Caco-2 (cell line): ENCODE measurements at regions not wholly inside any gene's neighbourhood (a gene's known extent, or its start where the extent isn't known, plus 50 kb on each side); places are given as distances from the start of the nearest gene placed in this dataset.

Experiments
- BruUV-seq: library from RNA; stranded (reverse); fragments of 400-500 nt; replicated peaks from 2 replicates; lab custom pipeline; 2021; lab: Mats Ljungman, UMichigan
- CTCF ChIA-PET: fragments of 300-600 bp; sonication (Branson Sonifier 250); formaldehyde crosslinking; loops from one replicate; lab custom pipeline; 2022; ENCODE audit warnings: antibody characterized with exemption; lab: Charles Lee
- POLR2A ChIA-PET: fragments of 300-600 bp; sonication (Branson Sonifier 250); formaldehyde crosslinking; loops from one replicate; lab custom pipeline; 2022; ENCODE audit warnings: antibody characterized with exemption; lab: Charles Lee
- DNase-seq, 2 experiments: peaks; one replicate each; pipeline versions ENCODE4 v3.0.0 to v3.0.0-alpha.2; 2020 to 2022
- H3K27me3 ChIP-seq: replicated peaks from 2 replicates; pipeline ENCODE4 v1.6.0; 2011; ENCODE audit warnings: low read length; ENCODE audit not compliant: control insufficient read depth, insufficient read depth
- H3K36me3 ChIP-seq: 2 replicates; pipeline ENCODE4 v1.5.1; 2011; ENCODE audit warnings: low read length; ENCODE audit not compliant: control insufficient read depth, insufficient read depth
- H3K4me1 ChIP-seq: fragments of 250-450 bp; sonication (Bioruptor Pico); 2 replicates; pipeline ENCODE4 v1.5.1; 2020; ENCODE audit warnings: mild to moderate bottlenecking
- H3K4me3 ChIP-seq: 2 replicates; pipeline ENCODE4 v1.5.1; 2011; ENCODE audit warnings: low read depth, mild to moderate bottlenecking, control low read depth, low read length
- H3K9me3 ChIP-seq: fragments of 250-450 bp; sonication (Bioruptor Pico); 2 replicates; pipeline ENCODE4 v1.5.1; 2020; ENCODE audit warnings: mild to moderate bottlenecking, moderate library complexity
- H3K27ac Mint-ChIP-seq: one replicate; pipeline ENCODE4 v1.8.0; 2022; ENCODE audit warnings: mixed read lengths; ENCODE audit not compliant: unreplicated experiment
- H3K27me3 Mint-ChIP-seq: one replicate; pipeline ENCODE4 v1.8.0; 2022; ENCODE audit warnings: mixed read lengths; ENCODE audit not compliant: insufficient read depth, unreplicated experiment
- H3K36me3 Mint-ChIP-seq: one replicate; pipeline ENCODE4 v1.8.0; 2022; ENCODE audit warnings: mild to moderate bottlenecking, mixed read lengths; ENCODE audit not compliant: insufficient read depth, unreplicated experiment
- H3K4me1 Mint-ChIP-seq: one replicate; pipeline ENCODE4 v1.8.0; 2022; ENCODE audit warnings: low read depth, mixed read lengths; ENCODE audit not compliant: unreplicated experiment
- H3K4me3 Mint-ChIP-seq: one replicate; pipeline ENCODE4 v1.8.0; 2022; ENCODE audit warnings: mild to moderate bottlenecking, moderate library complexity, mixed read lengths; ENCODE audit not compliant: unreplicated experiment
- H3K9me3 Mint-ChIP-seq: one replicate; pipeline ENCODE4 v1.8.0; 2022; ENCODE audit warnings: mixed read lengths; ENCODE audit not compliant: unreplicated experiment
- intact Hi-C: fragments of 100-400 bp; cut with micrococcal nuclease; formaldehyde crosslinking; loops from one replicate; pipeline ENCODE4 v1.10.0; 2022; ENCODE audit not compliant: unreplicated experiment
- TF ChIP-seq, protein P1 (sequence below), 2 experiments: fragments of 200-600 bp in 1 of 2; IDR thresholded peaks; 1 replicate in 1 of 2; 2 replicates in 1 of 2; pipeline versions ENCODE4 v1.5.1 to v1.8.0; 2011 to 2022; ENCODE audit warnings: antibody characterized with exemption in 1 of 2, control low read depth in 1 of 2, inconsistent platforms in 1 of 2, low read depth in 1 of 2, low read length in 1 of 2, mild to moderate bottlenecking in 1 of 2, moderate library complexity in 1 of 2; ENCODE audit not compliant: insufficient read depth in 1 of 2, severe bottlenecking in 1 of 2, unreplicated experiment in 1 of 2

DNA sequence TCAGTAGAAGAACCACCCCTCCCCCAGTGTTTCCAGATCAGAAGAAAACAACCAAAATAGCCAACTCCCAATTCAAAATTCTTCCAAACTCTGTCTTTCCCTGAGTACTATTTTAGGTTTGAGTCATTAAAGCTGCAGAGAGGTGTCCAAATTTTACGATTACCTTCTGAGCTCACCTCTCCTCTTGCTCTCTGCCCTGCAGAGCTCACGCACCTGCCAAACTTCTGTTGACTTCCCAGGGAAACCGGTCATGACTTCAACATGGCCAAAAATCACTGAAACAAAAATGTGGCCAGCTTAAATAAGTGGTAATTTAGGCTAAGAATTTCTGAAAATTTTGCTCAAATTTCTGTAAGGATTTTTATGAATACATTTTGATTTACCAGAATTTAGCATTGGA is 70.9 kb upstream of the OTX2 start:
- H3K36me3 ChIP-seq = no peaks in the 10 kb centered on the region
- H3K4me1 ChIP-seq = no peaks in the 10 kb centered on the region
- Mint-ChIP-seq H3K4me1 (no peaks in the 10 kb centered on the region), H3K27me3 (peaks cover 16% of the 10 kb centered on the region), H3K4me3 (no peak overlapping the region), H3K27ac (no peak overlapping the region), H3K9me3 (no peaks in the 10 kb centered on the region), H3K36me3 (no peaks in the 10 kb centered on the region)
- no peaks in the 10 kb centered on the region for H3K9me3 ChIP-seq
- no peak overlapping the region for H3K4me3 ChIP-seq
- TF ChIP-seq, protein P1, sequence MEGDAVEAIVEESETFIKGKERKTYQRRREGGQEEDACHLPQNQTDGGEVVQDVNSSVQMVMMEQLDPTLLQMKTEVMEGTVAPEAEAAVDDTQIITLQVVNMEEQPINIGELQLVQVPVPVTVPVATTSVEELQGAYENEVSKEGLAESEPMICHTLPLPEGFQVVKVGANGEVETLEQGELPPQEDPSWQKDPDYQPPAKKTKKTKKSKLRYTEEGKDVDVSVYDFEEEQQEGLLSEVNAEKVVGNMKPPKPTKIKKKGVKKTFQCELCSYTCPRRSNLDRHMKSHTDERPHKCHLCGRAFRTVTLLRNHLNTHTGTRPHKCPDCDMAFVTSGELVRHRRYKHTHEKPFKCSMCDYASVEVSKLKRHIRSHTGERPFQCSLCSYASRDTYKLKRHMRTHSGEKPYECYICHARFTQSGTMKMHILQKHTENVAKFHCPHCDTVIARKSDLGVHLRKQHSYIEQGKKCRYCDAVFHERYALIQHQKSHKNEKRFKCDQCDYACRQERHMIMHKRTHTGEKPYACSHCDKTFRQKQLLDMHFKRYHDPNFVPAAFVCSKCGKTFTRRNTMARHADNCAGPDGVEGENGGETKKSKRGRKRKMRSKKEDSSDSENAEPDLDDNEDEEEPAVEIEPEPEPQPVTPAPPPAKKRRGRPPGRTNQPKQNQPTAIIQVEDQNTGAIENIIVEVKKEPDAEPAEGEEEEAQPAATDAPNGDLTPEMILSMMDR (IDR thresholded peaks at IDR 0.05; ENCODE audit: insufficient read depth in 1 of 2, low read depth in 1 of 2, low read length in 1 of 2, severe bottlenecking in 1 of 2, unreplicated experiment in 1 of 2) = no peak
- no peak for DNase-seq
- intact Hi-C loops = no loop called here
- POLR2A ChIA-PET = no interaction called here
- CTCF ChIA-PET = no interaction called here
- H3K27me3 ChIP-seq = no peaks in the 10 kb centered on the region
- no TSS peak for BruUV-seq

DNA sequence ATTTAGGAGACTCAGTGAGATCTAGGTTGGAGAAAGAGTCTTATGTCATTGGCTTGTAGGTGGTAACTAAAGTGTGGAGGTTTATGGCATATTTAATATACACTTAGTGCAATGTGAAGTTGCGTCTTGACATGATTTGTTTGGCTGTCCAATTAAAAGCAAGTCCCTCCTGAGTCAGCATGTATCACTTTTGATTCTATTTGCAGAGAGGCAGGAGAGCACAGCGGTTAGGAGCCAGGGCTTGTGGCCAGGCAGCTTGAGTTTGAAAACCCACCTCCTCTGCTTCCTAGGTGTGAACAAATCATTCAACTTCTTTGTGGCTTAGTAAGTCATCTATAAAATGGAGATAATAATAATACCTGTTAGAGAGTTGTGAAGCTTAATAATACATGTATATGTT is 68.5 kb upstream of the OTX2 start:
- H3K27me3 Mint-ChIP-seq = peaks cover 12% of the 10 kb centered on the region
- no peak for DNase-seq
- H3K9me3 Mint-ChIP-seq = no peaks in the 10 kb centered on the region

GRCh38 chr14:56875104-56875675 is 64.9 kb upstream of the OTX2 start:
- H3K36me3 ChIP-seq = no peaks in the 10 kb centered on the region
- H3K4me1 Mint-ChIP-seq = no peaks in the 10 kb centered on the region
- H3K27me3 ChIP-seq = no peaks in the 10 kb centered on the region
- H3K4me3 Mint-ChIP-seq = no peak overlapping the region
- H3K9me3 Mint-ChIP-seq = no peaks in the 10 kb centered on the region
- DNase-seq = no peak
- no peaks in the 10 kb centered on the region for H3K36me3 Mint-ChIP-seq
- CTCF ChIA-PET = interaction anchor here (1.1 kb wide), 1 partner anchor 46 kb away, joined by 3 read pairs; no protein-coding TSS in a partner anchor
- POLR2A ChIA-PET = no interaction called here
- peaks cover 8% of the 10 kb centered on the region for H3K27me3 Mint-ChIP-seq
- H3K9me3 ChIP-seq = no peaks in the 10 kb centered on the region
- no TSS peak for BruUV-seq
- H3K4me3 ChIP-seq = no peak overlapping the region
- no peak overlapping the region for H3K27ac Mint-ChIP-seq
- no peaks in the 10 kb centered on the region for H3K4me1 ChIP-seq
- intact Hi-C loops = loop anchor here (10.0 kb wide), 1 partner anchor 190 kb away; no protein-coding TSS in a partner anchor
- TF ChIP-seq, protein P1 (IDR thresholded peaks at IDR 0.05; ENCODE audit: insufficient read depth in 1 of 2, low read depth in 1 of 2, low read length in 1 of 2, severe bottlenecking in 1 of 2, unreplicated experiment in 1 of 2) = no peak

More for the DNA sequence above, 68.5 kb upstream of the OTX2 start:
- H3K36me3 Mint-ChIP-seq = no peaks in the 10 kb centered on the region
- TF ChIP-seq, protein P1 (IDR thresholded peaks at IDR 0.05; ENCODE audit: insufficient read depth in 1 of 2, low read depth in 1 of 2, low read length in 1 of 2, severe bottlenecking in 1 of 2, unreplicated experiment in 1 of 2) = no peak
- no peak overlapping the region for H3K4me3 Mint-ChIP-seq
- no peaks in the 10 kb centered on the region for H3K4me1 Mint-ChIP-seq
- no TSS peak for BruUV-seq
- Histone ChIP-seq H3K27me3 (no peaks in the 10 kb centered on the region), H3K4me1 (no peaks in the 10 kb centered on the region), H3K4me3 (no peak overlapping the region), H3K9me3 (no peaks in the 10 kb centered on the region), H3K36me3 (no peaks in the 10 kb centered on the region)
- CTCF ChIA-PET = no interaction called here
- H3K27ac Mint-ChIP-seq = no peak overlapping the region
- POLR2A ChIA-PET = no interaction called here
- intact Hi-C loops = loop anchor here (10.0 kb wide), 1 partner anchor 186 kb away; no protein-coding TSS in a partner anchor
